GM19035 (cell line): ENCODE measurements at regions not wholly inside any gene's neighbourhood (a gene's known extent, or its start where the extent isn't known, plus 50 kb on each side); places are given as distances from the start of the nearest gene placed in this dataset.
"Not testable (repeated sequence)": the region's sequence is repeated elsewhere in the genome, so short reads cannot be mapped to it uniquely, and the experiment has no call there.

ENCODE experiments used
- ATAC-seq: cut with Tn5 transposase; IDR thresholded peaks from one replicate; pipeline ENCODE4 v1.9.1; 2021; ENCODE audit not compliant: unreplicated experiment

- no peak for ATAC-seq
These were observed 79.4 kb upstream of the NREP start for GRCh38 chr5:111836426-111836825.

GRCh38 chr5:111834926-111835599 lies 78.1 kb upstream of the NREP start:
- ATAC-seq: no peak

- no peak for ATAC-seq
These were observed 73.3 kb upstream of the NREP start for GRCh38 chr5:111830333-111830732.

- no peak for ATAC-seq
These were observed 72.7 kb upstream of the NREP start for GRCh38 chr5:111829701-111830100.

GRCh38 chr5:111826064-111826463 lies 69.1 kb upstream of the NREP start:
- ATAC-seq: no peak

GRCh38 chr5:111820072-111820471 lies 63.1 kb upstream of the NREP start:
- no peak for ATAC-seq

GRCh38 chr5:111819028-111819427 lies 62.0 kb upstream of the NREP start:
- not testable (repeated sequence) for ATAC-seq

GRCh38 chr5:111813537-111813936 lies 56.5 kb upstream of the NREP start:
- ATAC-seq: no peak

- ATAC-seq: no peak
These were observed 53.1 kb upstream of the NREP start for GRCh38 chr5:111810112-111810511.
